Left kidney (tissue), 1 donor: ENCODE measurements at regions not wholly inside any gene's neighbourhood (a gene's known extent, or its start where the extent isn't known, plus 50 kb on each side); places are given as distances from the start of the nearest gene placed in this dataset.

Experiments used
- DNase-seq: peaks from one replicate; pipeline ENCODE4 v3.0.0-alpha.2; 2013

DNA sequence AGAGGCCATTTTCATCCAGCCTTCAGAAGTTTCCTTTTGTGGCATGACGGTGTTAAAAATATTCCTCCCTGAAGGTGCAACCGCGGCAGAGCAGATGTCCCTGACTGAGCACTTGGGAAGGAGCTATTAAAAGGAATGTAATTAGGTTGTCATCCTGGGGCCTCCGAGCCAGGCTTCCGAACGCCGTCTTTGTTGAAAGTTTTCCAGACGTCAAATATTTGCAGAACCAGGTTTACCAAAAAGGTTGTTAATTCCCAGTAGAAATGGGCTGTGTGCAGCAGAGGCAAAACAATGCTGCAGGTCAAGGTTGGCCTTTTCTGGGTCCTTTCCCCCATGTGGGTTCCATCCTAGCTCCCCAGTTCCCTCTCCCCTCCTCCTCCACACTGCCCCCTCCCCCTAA is 88.8 kb upstream of the CALM2 start:
- DNase-seq: no peak

DNA sequence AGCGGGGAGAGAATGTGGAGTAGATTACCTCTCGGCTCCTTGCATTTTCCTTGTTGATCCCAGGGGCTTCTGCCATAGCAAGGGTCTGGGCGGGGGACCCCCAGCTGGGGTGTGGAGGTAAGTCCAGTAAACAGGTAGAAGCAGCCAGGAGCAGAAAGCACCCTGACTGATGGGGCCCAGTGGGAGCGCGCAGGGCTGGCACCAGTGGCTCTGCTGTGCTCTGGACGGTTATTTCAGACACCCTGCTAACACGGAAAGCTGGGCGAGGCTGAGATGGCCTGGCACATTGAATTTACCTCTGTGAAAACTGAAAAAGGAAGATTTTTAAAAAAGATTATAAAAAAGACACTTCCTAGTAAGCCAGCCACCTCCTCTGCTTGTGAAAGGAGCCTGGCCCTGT is 88.4 kb upstream of the CALM2 start:
- DNase-seq: no peak

DNA sequence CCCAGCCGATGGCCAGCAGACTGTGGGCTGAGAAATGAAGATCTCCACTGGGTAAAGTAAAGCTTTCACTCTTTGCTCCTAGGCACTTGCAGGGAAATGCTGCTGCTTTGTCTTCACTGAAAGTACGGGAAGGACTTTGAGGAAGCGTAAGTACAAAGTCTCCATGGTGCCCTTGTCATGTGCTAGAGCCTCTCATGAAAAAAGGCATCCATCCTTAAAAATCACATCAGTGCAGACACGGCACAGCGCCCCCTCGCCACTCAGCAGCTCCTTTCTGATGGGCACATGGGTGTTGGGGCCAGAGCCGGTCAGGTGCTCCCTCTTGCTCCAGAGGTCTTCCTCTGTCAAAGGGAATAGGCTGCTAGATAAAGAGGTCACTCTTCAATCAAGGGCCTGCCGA is 87.8 kb upstream of the CALM2 start:
- no peak for DNase-seq

DNA sequence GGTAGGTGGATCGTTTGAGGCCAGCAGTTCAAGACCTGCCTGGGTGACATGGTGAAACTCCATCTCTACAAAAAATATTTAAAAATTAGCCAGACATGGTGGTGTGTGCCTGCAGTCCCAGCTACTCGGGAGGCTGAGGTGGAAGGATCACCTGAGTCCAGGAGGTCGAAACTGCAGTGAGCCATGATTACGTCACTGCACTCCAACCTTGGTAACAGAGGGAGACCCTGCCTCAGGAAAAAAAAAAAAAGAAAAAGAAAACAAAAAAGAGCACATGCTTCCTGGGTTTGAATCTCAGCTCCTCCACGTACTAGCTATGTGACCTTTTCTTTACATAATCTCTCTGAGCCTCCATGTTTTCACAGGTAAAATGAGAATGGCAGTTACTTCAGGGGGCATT is 86.3 kb upstream of the CALM2 start:
- DNase-seq: no peak

DNA sequence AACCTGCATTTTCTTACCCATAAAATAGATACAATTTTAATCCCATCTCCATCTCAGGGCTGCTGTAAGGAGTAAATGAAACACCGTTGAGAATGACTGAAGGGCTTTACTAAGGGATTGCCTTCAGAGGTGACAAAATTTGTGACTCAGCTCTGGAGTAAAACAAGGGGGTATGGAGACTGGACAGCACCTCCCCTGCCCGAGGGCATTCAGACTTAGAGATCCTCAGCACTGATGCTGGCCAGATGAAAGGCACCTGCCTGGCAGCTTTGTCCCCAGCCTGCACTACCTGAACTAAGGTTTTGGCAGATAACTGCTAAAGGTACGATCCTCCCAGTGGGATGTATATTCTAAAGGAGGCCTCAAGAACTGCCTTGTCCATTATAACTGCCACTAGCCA is 84.7 kb upstream of the CALM2 start:
- no peak for DNase-seq

DNA sequence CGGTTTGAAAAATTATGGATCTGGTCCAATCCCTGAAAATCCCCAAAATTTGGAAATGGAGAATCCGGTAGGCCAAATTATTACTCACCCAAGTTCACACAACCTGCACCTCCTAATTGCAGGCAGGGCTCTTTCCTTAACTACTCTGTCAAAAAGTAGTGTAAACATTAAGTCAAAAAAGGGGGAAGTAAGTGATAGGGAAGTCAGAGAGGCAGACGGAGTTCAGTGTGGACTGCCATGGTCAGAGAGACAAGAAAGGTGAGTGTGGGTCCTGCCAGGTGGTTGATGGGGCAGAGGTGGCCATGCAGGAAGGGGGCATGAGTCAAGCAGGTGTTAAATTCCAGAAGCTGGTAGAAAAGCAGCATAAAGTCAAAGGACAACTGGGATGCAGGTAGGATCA is 83.5 kb upstream of the CALM2 start:
- DNase-seq: no peak

DNA sequence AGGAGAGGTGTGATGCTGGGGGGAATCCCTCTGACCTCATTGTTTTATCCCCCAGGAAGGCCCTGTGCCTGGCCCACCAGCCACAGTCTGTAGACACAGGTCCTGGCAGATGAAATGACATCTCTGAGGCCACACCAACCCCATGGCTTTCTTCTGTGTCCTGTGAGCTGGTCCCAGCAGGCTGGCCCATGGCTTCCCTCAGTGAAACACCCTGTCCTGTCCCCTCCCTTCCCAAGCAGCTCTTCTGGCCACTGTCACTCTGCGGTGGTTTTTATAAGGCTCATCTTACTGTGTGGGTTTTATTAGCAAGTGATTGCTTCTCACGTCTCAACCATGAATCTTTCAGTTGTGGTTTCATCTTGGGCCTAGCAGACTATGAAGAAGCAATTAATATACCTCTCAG is 81.6 kb upstream of the CALM2 start:
- DNase-seq: no peak

DNA sequence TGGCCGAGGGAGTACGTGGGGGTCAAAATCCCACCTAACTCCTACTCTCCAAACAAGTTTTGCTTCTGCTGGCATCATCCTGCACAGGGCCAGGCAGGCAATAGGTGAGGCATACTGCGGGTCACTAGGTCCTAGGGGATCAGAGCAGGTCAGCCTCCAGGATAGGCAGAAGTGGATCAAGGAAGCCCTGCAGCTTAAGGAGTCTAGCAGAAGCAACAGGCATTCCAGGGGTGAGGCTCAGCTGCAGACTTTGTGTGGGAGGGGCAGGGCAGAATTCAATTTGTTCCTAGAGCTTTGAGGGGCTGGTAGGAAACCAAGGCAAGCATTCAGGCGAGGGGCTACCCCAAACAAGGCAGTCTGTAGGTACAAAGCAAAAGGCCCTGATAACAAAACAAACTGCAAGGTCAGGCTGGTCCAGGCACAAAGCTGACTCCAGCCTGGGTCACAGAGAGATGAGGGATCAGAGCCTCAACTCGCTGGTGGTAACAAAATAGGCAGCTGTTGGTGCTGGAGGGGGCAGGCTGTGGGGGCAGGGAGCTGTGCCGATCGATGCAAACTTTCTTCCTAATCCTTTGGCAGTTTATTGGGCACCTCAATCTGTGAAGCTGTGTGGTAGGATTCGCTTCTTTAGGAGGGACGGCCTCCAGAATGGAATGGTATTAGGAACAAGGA is 80.2 kb upstream of the CALM2 start:
- DNase-seq: no peak

DNA sequence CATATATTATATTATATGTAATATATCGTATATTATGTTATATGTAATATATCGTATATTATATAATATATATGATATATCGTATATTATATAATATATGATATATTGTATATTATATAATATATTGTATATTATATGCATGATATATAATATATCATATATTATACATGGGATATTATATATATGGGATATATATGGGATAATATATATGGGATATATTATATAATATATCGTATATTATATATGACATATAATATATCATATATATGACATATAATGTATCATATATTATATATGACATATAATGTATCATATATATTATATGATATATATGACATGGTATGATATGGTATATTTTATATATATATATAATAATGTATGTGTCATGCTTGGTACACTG is 79.5 kb upstream of the CALM2 start:
- no peak for DNase-seq

DNA sequence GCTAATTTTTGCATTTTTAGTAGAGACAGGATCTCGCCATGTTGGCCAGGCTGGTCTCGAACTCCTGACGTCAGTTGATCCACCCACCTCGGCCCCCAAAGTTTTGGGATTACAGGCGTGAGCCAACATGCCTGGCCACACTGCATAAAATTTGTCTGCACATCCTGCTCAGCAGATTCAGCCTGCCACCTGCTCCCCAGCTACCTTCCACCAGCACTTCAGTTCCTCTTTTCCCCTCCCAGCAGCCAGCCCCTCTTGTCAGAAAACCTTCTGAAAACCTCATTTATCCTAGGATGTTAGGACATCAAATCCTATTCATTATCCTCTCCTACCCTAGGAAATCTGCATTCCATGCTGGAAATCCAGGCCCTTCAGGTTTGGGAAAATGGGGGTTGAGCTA is 78.2 kb upstream of the CALM2 start:
- no peak for DNase-seq

DNA sequence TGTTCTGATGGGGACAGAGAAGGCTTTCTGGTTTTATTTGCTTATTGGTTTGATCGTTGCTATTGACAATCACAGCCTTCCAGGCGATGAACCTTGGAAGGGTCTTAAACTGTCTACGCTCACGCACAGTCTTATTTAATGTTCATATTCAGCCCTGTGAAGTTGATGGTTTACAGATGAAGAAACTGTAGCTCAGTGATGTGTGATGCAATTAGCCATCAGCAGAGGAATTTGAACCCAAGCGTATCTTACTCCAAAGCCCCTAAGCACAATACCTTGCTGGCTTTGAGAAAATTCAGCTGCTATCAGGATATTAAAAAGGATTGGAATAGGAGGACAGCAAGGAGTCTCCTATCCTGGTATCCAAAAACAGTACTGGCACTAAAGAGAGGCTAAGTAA is 77.1 kb upstream of the CALM2 start:
- no peak for DNase-seq

DNA sequence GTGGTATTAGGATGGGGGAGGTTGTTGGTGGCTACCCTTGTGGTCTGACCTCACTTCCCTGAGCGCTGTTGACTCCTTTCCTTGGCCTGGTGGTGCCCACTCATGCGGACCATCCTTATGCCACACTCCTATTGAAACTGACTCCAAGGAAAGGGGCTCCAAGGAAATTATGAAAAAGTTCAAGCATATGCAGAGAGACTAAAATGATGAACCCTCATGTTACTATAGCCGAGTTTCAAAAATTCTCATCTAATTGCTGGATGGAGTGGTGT is 75.0 kb upstream of the CALM2 start:
- no peak for DNase-seq

DNA sequence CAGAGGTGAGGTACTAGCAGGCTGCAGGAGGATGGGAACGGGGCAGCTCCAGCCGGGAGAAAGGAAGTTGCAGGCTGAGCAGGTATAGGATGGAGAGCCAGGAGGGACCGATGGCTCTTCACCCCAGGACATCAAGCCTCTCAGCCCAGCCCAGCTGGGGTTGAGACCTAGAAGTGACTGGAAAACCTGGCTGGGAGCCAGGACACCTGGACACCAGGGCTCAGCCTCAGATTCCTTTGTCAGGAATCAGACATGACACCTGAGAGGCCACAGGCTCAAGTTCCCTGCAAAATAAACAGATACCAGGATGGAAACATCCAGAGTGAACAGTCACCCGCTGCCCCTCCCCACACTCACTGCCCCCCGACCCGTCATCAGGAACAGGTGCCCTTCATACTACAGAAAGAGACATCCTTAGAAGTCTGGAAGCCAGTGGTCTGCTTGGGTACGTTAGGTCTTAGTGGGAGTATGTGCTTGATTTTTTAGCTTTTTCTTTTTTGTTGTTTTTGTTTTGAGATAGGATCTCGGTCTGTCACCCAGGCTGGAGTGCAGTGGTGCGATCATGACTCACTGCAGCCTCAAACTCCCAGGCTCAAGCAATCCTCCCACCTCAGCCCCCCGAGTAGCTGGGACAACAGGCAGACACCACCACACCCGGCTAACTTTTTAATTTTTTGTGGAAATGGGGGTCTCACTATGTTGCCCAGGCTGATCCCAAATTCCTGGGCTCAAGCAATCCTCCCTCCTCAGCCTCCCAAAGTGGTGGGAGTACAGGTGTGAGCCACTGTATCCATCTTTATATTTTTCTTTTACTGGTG is 74.5 kb upstream of the CALM2 start:
- DNase-seq: peak; percentile 60

DNA sequence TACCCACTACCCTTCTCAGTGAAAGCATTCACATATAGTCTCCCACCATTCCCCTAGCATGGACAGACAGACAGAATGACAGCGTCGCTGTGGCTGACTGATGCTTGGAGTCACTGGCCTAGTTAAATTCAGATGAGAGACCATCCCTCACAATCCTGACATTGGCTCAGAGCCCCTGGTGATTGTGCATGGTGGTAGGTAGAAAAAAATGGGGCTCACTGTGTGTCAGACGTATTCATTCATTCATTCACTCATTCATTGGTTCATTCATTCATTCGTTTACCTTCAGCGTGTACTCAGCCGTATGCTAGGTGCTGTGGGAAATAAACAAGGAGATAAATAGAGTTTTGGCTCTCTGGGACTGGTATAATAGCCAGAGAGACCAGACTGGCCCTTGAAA is 73.6 kb upstream of the CALM2 start:
- DNase-seq: no peak

DNA sequence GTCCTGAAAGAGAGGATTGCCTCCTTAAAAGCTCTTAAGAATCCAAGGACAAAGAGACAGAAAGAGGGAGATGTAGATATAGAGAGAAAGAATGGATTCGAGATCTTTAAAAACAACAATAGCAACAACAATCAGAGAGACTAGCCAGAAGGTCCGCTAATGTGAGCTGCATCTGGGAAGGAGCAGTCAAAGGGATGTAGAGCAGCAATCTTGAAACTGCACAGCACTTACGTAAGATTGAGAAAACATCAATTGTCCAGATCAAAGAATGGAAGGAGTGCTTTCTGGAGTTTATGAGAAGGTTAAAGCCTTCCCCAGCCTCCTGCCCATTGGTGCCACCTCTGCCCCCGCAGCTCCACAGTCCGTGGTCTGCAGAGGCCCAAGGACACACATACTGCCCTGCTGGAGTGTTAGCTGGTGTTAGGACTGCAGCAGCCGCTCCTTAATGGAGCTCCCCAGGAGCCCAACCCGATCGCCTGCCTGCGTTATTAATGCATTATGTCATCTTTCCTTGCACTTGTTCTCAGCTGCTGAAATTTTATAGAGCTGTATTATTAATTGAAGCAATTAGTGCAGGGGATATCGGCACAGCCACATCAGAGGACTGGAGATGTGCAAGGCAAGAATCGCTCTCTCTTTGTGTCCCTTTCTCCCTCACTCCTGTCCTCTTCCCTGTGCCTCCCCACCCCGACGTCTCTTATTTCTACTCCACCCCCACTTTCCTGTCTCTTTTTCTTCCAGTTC is 73.0 kb upstream of the CALM2 start:
- no peak for DNase-seq

DNA sequence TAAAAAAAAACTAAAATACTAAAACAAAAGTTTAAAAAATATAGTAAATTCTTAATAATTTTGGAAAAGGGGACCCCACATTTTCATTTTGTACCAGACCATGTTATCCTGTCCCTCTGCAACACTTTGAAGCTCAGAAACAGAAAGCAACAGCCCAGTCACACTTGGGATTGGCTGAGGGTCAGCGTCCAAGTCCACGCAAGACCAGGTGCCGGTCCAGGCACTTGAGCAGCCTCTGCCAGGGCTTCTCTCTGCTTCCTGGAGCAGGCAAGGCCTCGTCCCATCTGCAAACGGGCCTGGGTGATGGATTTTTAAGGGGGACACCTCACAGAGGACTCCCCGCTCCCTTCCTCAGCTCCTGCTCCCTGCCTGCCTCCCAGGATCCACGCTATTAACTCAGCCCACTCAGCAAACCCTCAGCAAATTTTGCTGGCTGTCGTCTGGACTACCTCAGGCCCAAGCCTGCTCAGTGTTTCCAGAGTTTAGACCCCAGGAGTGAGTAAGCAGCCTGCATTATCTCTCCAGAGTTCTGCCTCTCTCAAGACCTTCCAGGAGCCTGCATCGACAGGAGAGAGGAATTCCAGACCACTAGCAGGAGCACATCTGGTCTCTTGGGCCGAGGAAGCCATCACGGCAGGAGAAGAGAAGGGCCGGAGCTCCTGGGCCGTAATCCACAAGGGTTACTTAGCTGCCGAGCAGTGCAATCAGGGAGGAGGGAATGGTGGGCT is 67.4 kb upstream of the CALM2 start:
- DNase-seq: no peak

DNA sequence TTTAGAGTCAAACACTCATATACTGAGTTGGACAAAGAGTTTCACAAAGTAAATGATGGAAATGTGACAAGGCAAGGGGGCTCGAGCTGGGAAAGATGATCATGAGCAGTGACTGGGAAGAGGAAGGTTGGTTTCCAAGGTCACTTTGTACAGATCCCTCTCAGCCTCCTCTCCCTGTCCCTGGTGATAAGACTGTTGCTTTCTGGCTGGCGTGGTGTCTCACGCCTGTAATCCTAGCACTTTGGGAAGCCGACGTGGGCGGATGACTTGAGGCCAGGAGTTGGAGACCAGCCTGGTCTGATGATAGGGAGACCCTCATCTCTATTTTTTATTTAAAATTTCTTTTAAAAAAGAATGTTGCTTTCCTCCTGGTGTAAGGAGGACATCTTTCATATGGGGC is 65.4 kb upstream of the CALM2 start:
- DNase-seq: no peak

DNA sequence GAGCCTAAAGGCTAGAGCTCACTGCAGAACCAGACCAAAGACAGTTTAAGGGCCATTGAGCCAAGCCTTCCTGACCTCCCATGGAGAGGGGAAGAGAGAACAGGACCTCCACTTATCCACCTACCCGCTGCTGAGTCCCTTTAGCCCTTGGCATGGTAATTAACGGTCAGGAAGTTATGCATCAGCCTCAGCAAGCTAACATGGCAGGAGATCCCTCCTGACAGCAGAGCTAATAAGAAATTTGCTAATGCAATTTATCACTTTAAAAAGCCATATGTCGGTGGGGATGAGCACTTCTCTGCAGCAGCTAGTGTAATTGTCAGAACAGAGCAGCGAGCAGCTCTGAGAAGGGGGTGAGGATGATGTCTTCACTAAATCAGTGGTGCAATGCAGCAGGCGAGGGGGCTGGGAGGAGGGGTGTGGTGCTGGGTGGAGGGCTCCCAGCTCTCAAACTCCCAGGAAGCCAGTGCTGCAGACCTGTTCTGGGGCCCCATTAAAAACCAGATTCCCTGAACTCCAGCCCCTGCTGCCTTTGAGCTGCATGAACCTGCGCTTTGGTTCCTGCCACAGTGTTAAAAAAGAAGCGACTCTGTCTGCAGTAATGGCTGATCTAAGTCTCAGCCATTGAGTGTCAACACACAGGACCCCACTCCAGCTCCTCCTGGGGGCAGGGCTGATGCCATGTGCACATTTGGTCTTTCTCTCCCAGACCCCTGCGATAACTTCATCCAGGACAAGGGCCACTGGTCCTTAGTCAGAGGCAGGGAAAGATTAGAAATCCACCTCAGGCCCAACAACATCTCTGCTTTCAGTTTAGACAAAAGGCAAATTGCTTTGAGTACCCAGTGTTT is 63.0 kb upstream of the CALM2 start:
- no peak for DNase-seq

DNA sequence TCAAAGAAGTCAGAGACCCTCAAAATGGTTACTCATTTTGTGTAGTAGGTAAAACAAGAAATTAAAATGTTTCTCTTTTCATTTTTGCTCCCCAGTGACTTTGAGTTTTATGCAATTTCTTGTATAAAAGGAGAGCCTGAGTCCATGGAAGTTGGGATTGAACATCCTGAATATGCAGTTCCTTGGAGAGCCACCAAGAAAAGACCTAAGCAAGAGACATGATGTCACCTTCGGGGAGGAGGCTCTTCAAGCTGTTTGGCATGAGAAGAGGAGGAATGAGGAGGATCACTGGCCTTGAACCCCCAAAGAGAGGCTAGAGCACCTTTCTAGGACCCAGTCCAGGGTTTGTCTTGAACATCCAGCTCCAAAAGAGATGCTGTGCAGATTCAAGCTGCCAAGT is 62.3 kb upstream of the CALM2 start:
- DNase-seq: no peak

DNA sequence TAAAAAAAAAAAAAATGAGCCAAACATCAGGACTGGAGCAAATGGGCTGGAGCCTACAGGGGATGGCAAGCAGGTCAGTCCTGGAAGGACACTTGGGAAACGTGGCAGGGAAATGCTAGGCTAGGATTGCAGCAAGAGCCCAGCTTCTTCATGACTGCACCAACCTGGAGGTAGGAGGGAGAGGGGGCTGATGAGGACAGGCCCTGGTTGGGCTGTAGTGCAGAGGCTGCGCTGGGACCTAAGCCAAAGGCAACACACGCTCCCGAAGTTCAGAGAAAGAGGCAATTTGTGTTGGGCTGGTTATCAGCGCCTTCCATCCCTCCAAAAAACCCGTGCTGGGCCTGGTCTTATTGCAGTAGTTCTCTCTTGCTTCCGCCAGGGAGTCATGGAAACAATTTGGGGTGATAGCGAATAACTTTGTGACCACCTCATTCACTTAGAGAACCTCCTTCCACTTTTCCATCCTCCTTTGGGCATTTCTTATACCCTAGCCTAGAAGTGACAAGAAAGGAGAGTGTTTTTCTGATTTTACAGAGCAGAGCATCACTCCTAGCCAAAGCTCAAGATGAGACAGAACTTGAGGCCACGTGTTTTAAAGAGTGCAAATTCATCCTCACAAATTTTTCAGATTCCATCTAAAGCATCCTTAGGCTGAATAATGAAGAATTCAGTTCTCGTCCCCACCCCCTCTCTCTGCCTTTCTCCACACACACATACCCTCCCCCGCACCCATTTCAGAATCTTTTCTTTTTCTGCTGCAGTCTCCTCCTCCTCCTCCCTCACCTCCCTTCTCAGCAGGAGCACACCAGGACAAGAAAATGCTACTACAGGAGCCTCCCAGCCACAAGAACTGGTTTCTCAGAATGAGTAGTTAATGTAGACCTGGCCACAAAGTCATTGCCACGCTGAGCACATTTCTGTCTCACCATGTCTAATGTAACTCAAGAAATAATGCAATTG is 61.3 kb upstream of the CALM2 start:
- peak; percentile 60 for DNase-seq
